HepG2 (cell line): ENCODE measurements at regions not wholly inside any gene's neighbourhood (a gene's known extent, or its start where the extent isn't known, plus 50 kb on each side); places are given as distances from the start of the nearest gene placed in this dataset.

Source experiments
- ATAC-seq: fragments of 200-7000 bp; cut with Tn5 transposase; 3 replicates; pipeline ENCODE4 v1.9.1; 2020; ENCODE audit warnings: mild to moderate bottlenecking, moderate library complexity
- BruUV-seq: library from RNA; stranded (reverse); fragments of 400-500 nt; replicated peaks from 2 replicates; lab custom pipeline; 2021; lab: Mats Ljungman, UMichigan
- CTCF ChIA-PET: fragments of 300-600 bp; formaldehyde crosslinking; extraction: SDS; loops from one replicate; lab custom pipeline; 2021; ENCODE audit warnings: low total read pairs, inconsistent platforms, low intra/inter-chr PET ratio; lab: Yijun Ruan, JAX
- POLR2A ChIA-PET: fragments of 350-600 bp; sonication (Branson Sonifier 250); formaldehyde crosslinking; loops from one replicate; lab custom pipeline; 2020; ENCODE audit warnings: antibody characterized with exemption, inconsistent platforms; lab: Yijun Ruan, JAX
- DNase-seq: peaks from one replicate; pipeline ENCODE4 v3.0.0-alpha.2; 2015; ENCODE audit warnings: low spot score
- FAIRE-seq: peaks from 3 replicates; lab custom pipeline; 2011; peaks lifted over from hg19 to GRCh38; lab: Jason Lieb, UNC
- H2AFZ ChIP-seq: one replicate; pipeline ENCODE4 v1.6.1; 2011; ENCODE audit warnings: low read length, inconsistent platforms
- H3K27ac ChIP-seq: fragments of 300-600 bp; 3 replicates; pipeline ENCODE4 v1.8.0; 2011; ENCODE audit warnings: mixed run types, mild to moderate bottlenecking, mixed read lengths, low read length, inconsistent platforms; ENCODE audit not compliant: insufficient read depth; ENCODE audit errors: extremely low read length
- H3K27me3 ChIP-seq, 2 experiments: fragments of 200-600 bp in 1 of 2; 2 replicates in 1 of 2; 3 replicates in 1 of 2; pipeline versions ENCODE4 v1.6.0 to v1.8.0; 2011; ENCODE audit warnings: low read length in 2 of 2, mild to moderate bottlenecking in 2 of 2, moderate library complexity in 2 of 2, inconsistent platforms in 1 of 2; ENCODE audit not compliant: insufficient read depth in 2 of 2, control insufficient read depth in 1 of 2
- H3K36me3 ChIP-seq, 2 experiments: fragments of 200-600 bp in 1 of 2; replicated peaks in 1 of 2; 2 replicates in 1 of 2; 3 replicates in 1 of 2; pipeline versions ENCODE4 v1.5.1 to v1.8.0; 2011; ENCODE audit warnings: low read length in 2 of 2, inconsistent platforms in 1 of 2; ENCODE audit not compliant: insufficient read depth in 2 of 2, control insufficient read depth in 1 of 2
- H3K4me1 ChIP-seq: 2 replicates; pipeline ENCODE4 v1.5.1; 2012; ENCODE audit warnings: low read length, inconsistent platforms; ENCODE audit not compliant: insufficient read depth
- H3K4me2 ChIP-seq: 2 replicates; pipeline ENCODE4 v1.6.0; 2011; ENCODE audit warnings: low read depth, low read length, inconsistent platforms
- H3K4me3 ChIP-seq, 3 experiments: fragments of 200-600 bp in 1 of 3; sonication (generic), shearing (Covaris generic) in 1 of 3; replicated peaks in 1 of 3; 2 replicates each; pipeline ENCODE4 v1.5.1; 2011 to 2016; ENCODE audit warnings: low read length in 3 of 3, inconsistent platforms in 2 of 3, low read depth in 2 of 3, mild to moderate bottlenecking in 2 of 3, control low read depth in 1 of 3, mixed read lengths in 1 of 3; ENCODE audit not compliant: insufficient read depth in 1 of 3
- H3K79me2 ChIP-seq: one replicate; pipeline ENCODE4 v1.6.1; 2011; ENCODE audit warnings: low read length, inconsistent platforms; ENCODE audit not compliant: insufficient read depth
- H3K9ac ChIP-seq: 2 replicates; pipeline ENCODE4 v1.6.0; 2011; ENCODE audit warnings: mild to moderate bottlenecking, low read depth, low read length, inconsistent platforms; ENCODE audit not compliant: insufficient read depth
- H3K9me3 ChIP-seq: 2 replicates; pipeline ENCODE4 v1.5.1; 2012; ENCODE audit warnings: mild to moderate bottlenecking, low read length
- H4K20me1 ChIP-seq: 2 replicates; pipeline ENCODE4 v1.6.0; 2011; ENCODE audit warnings: inconsistent platforms, mild to moderate bottlenecking, low read length, moderate library complexity; ENCODE audit not compliant: insufficient read depth
- FIP1L1 ChIP-seq: fragments of 200-400 bp; formaldehyde crosslinking; IDR thresholded peaks from 2 replicates; pipeline ENCODE4 v1.6.1; 2018; ENCODE audit warnings: low read depth, mild to moderate bottlenecking, low read length, moderate library complexity, borderline replicate concordance; ENCODE audit not compliant: insufficient read depth
- FOXM1 ChIP-seq: sonication (generic); formaldehyde crosslinking; IDR thresholded peaks from 2 replicates; pipeline ENCODE4 v1.5.0; 2020; ENCODE audit warnings: missing genetic modification reagents
- HMG20A ChIP-seq: IDR thresholded peaks from 2 replicates; pipeline ENCODE4 v1.6.1; 2016; ENCODE audit warnings: borderline replicate concordance
- ONECUT2 ChIP-seq: sonication (generic); formaldehyde crosslinking; IDR thresholded peaks from 2 replicates; pipeline ENCODE4 v1.4.0; 2020; ENCODE audit warnings: missing genetic modification reagents
- PHF8 ChIP-seq: sonication (generic); formaldehyde crosslinking; IDR thresholded peaks from 2 replicates; pipeline ENCODE4 v1.5.0; 2020; ENCODE audit warnings: missing genetic modification reagents
- PLRG1 ChIP-seq: fragments of 450-650 bp; conservative IDR thresholded peaks from 2 replicates; pipeline ENCODE4 v1.6.1; 2016
- TBX3 ChIP-seq: fragments of 450-650 bp; IDR thresholded peaks from 2 replicates; pipeline ENCODE4 v1.6.1; 2017; ENCODE audit warnings: antibody characterized with exemption, mild to moderate bottlenecking, inconsistent platforms, borderline replicate concordance
- TOPORS ChIP-seq: sonication (generic); formaldehyde crosslinking; IDR thresholded peaks from 2 replicates; pipeline ENCODE4 v1.8.0; 2023; ENCODE audit warnings: mild to moderate bottlenecking, missing genetic modification reagents
- ZNF496 ChIP-seq: sonication (generic); formaldehyde crosslinking; IDR thresholded peaks from 2 replicates; pipeline ENCODE4 v1.8.1; 2023; ENCODE audit warnings: mild to moderate bottlenecking, moderate library complexity, missing genetic modification reagents; ENCODE audit not compliant: insufficient replicate concordance
- WGBS: methylation state at CpG from one replicate; pipeline ENCODE4 v1.1.6; 2017; ENCODE audit warnings: low lambda C conversion rate; 5-methylcytosine and 5-hydroxymethylcytosine counted together
- in situ Hi-C: cut with HindIII; loops from 2 replicates; pipeline ENCODE4 v1.10.0; 2017; ENCODE audit warnings: low pct_unique_long_range_greater_than_20kb; ENCODE audit not compliant: extremely low pct_ligation_motif_present
- intact Hi-C: fragments of 100-400 bp; cut with micrococcal nuclease; formaldehyde crosslinking; loops from one replicate; pipeline ENCODE4 v1.10.0; 2022; ENCODE audit not compliant: unreplicated experiment
- TF ChIP-seq, protein P1 (sequence below): sonication (generic); formaldehyde crosslinking; IDR thresholded peaks from 2 replicates; pipeline ENCODE4 v1.5.0; 2020; ENCODE audit warnings: missing genetic modification reagents
- TF ChIP-seq, protein P2 (sequence below): IDR thresholded peaks from 2 replicates; pipeline ENCODE4 v1.4.0; 2020; ENCODE audit warnings: mild to moderate bottlenecking, missing genetic modification reagents
- TF ChIP-seq, protein P3 (sequence below): IDR thresholded peaks from 2 replicates; pipeline ENCODE4 v1.6.1; 2016
- TF ChIP-seq, protein P4 (sequence below): IDR thresholded peaks from 2 replicates; pipeline ENCODE4 v1.6.1; 2018; ENCODE audit warnings: missing genetic modification reagents

DNA sequence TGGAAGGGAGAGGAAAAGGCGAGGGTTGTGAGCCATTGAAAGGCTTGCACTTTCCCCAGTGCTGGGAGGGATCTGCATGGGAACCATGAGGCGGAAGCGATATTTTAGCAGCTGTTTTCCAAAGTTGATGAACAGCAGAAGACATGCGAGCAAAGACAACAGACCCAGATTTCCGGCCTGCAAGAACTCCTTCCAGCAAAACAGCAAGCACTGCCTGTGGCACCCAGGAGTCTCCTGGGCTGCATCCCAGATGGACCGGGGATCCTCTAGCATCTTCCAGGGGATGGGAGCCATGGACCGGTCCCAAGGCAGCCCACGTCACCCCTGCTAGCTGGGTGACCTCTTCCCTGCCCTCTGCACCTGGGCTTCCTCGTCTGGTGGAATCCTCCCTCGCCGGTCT, 162.8 kb downstream of the IRF8 start:
- H3K79me2 ChIP-seq, result no peaks in the 10 kb centered on the region
- H2AFZ ChIP-seq, result no peak overlapping the region
- no peaks in the 10 kb centered on the region for H3K9me3 ChIP-seq
- in situ Hi-C loops, result no loop called here
- POLR2A ChIA-PET, result no interaction called here
- intact Hi-C loops, result no loop called here
- peaks cover 7 to 59% of the 10 kb centered on the region in 2 experiments; a peak in 4 of 5 replicates for H3K27me3 ChIP-seq
- DNase-seq, result no peak
- no peak overlapping the region for H3K4me3 ChIP-seq
- no peak overlapping the region for H3K27ac ChIP-seq
- no peak overlapping the region for H3K4me2 ChIP-seq
- H3K9ac ChIP-seq, result no peak overlapping the region
- no peak for ATAC-seq
- H3K36me3 ChIP-seq, result no peaks in the 10 kb centered on the region
- CTCF ChIA-PET, result no interaction called here
- no peaks in the 10 kb centered on the region for H4K20me1 ChIP-seq
- H3K4me1 ChIP-seq, result no peaks in the 10 kb centered on the region
- FAIRE-seq, result no peak
- TF ChIP-seq ONECUT2 (no peak), PHF8 (no peak), HMG20A (no peak), FIP1L1 (no peak), FOXM1 (CRISPR knock-in tag) (no peak)
- TF ChIP-seq, protein P1, sequence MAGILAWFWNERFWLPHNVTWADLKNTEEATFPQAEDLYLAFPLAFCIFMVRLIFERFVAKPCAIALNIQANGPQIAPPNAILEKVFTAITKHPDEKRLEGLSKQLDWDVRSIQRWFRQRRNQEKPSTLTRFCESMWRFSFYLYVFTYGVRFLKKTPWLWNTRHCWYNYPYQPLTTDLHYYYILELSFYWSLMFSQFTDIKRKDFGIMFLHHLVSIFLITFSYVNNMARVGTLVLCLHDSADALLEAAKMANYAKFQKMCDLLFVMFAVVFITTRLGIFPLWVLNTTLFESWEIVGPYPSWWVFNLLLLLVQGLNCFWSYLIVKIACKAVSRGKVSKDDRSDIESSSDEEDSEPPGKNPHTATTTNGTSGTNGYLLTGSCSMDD (CRISPR knock-in tag), result no peak
- TF ChIP-seq, all 625 proteins: peak for 0
- WGBS, result 33% methylated on average over 9 of the region's 11 CpGs
- BruUV-seq, result no TSS peak

DNA sequence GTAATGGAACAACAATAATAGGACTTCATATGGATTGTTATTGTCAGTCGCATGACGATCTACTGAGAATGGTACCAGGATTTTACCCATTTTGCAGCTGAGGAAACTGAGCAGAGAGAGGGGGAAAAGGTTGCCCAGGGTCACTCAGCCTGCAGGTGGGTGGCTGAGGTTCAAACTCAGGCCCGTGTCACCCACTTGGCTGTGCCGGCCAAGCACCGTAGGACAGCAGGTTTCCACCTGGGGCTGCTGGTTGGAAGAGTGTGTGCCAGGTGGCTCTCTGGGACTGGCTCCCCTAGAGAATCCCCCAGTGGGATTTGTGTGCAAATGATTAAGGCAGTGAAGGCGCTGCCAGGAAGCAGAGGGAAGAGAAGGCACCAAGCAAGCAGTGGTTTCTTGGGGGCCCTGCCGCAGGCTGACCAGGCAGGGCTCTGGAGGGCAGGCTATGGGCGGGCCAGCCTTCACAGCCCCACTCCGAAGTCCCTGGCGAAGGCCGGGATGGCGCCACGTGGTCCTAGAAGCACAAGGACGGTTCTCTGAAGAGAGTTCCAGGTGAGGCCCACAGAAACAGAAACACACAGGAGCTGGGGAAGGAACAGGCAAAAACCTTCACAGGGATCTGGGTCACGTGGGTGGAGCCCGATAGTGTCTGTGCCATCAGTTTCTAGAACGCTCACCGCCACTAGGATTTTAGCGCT, 163.5 kb downstream of the IRF8 start:
- H3K79me2 ChIP-seq, result no peaks in the 10 kb centered on the region
- ChIA-PET POLR2A (no interaction called here), CTCF (no interaction called here)
- H3K27me3 ChIP-seq, result peaks cover 7 to 59% of the 10 kb centered on the region in 2 experiments; a peak in 4 of 5 replicates
- no peak overlapping the region for H3K9ac ChIP-seq
- no peak overlapping the region for H2AFZ ChIP-seq
- no peak overlapping the region for H3K4me2 ChIP-seq
- ATAC-seq (no peak), DNase-seq (no peak), FAIRE-seq (no peak)
- WGBS, result 39% methylated on average over 18 of the region's 19 CpGs
- H4K20me1 ChIP-seq, result no peaks in the 10 kb centered on the region
- H3K4me1 ChIP-seq, result no peaks in the 10 kb centered on the region
- no peaks in the 10 kb centered on the region for H3K9me3 ChIP-seq
- no TSS peak for BruUV-seq
- TF ChIP-seq, protein P2, sequence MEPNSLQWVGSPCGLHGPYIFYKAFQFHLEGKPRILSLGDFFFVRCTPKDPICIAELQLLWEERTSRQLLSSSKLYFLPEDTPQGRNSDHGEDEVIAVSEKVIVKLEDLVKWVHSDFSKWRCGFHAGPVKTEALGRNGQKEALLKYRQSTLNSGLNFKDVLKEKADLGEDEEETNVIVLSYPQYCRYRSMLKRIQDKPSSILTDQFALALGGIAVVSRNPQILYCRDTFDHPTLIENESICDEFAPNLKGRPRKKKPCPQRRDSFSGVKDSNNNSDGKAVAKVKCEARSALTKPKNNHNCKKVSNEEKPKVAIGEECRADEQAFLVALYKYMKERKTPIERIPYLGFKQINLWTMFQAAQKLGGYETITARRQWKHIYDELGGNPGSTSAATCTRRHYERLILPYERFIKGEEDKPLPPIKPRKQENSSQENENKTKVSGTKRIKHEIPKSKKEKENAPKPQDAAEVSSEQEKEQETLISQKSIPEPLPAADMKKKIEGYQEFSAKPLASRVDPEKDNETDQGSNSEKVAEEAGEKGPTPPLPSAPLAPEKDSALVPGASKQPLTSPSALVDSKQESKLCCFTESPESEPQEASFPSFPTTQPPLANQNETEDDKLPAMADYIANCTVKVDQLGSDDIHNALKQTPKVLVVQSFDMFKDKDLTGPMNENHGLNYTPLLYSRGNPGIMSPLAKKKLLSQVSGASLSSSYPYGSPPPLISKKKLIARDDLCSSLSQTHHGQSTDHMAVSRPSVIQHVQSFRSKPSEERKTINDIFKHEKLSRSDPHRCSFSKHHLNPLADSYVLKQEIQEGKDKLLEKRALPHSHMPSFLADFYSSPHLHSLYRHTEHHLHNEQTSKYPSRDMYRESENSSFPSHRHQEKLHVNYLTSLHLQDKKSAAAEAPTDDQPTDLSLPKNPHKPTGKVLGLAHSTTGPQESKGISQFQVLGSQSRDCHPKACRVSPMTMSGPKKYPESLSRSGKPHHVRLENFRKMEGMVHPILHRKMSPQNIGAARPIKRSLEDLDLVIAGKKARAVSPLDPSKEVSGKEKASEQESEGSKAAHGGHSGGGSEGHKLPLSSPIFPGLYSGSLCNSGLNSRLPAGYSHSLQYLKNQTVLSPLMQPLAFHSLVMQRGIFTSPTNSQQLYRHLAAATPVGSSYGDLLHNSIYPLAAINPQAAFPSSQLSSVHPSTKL (CRISPR knock-in tag), result no peak
- TF ChIP-seq, protein P3, sequence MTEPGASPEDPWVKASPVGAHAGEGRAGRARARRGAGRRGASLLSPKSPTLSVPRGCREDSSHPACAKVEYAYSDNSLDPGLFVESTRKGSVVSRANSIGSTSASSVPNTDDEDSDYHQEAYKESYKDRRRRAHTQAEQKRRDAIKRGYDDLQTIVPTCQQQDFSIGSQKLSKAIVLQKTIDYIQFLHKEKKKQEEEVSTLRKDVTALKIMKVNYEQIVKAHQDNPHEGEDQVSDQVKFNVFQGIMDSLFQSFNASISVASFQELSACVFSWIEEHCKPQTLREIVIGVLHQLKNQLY (CRISPR knock-in tag), result no peak
- TF ChIP-seq TBX3 (no peak), PLRG1 (no peak), ZNF496 (no peak), TOPORS (CRISPR knock-in tag) (no peak)
- TF ChIP-seq, protein P4, sequence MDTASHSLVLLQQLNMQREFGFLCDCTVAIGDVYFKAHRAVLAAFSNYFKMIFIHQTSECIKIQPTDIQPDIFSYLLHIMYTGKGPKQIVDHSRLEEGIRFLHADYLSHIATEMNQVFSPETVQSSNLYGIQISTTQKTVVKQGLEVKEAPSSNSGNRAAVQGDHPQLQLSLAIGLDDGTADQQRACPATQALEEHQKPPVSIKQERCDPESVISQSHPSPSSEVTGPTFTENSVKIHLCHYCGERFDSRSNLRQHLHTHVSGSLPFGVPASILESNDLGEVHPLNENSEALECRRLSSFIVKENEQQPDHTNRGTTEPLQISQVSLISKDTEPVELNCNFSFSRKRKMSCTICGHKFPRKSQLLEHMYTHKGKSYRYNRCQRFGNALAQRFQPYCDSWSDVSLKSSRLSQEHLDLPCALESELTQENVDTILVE (CRISPR knock-in tag), result no peak
- in situ Hi-C loops (no loop called here), intact Hi-C loops (no loop called here)
- H3K27ac ChIP-seq, result no peak overlapping the region
- H3K36me3 ChIP-seq, result no peaks in the 10 kb centered on the region
- H3K4me3 ChIP-seq, result no peak overlapping the region
